Sigmoid colon (tissue), 6 donors: ENCODE measurements at regions not wholly inside any gene's neighbourhood (a gene's known extent, or its start where the extent isn't known, plus 50 kb on each side); places are given as distances from the start of the nearest gene placed in this dataset.
"Not testable (repeated sequence)": the region's sequence is repeated elsewhere in the genome, so short reads cannot be mapped to it uniquely, and the experiment has no call there.

Source experiments
- DNase-seq: peaks from one replicate; pipeline ENCODE4 v3.0.0-alpha.2; 2019
- H3K27ac ChIP-seq, 4 donors: fragments of 200-600 bp; sonication (generic); one replicate each; pipeline ENCODE4 v1.5.1; 2016 to 2019; ENCODE audit warnings: mild to moderate bottlenecking in 1 of 4
- H3K27me3 ChIP-seq, 3 donors: fragments of 200-600 bp; sonication (generic); one replicate each; pipeline ENCODE4 v1.5.1; 2019; ENCODE audit warnings: mild to moderate bottlenecking in 1 of 3
- H3K36me3 ChIP-seq, 4 donors: fragments of 200-600 bp; sonication (generic); one replicate each; pipeline ENCODE4 v1.5.1; 2016 to 2019
- H3K4me1 ChIP-seq, 4 donors: fragments of 200-600 bp; sonication (generic); one replicate each; pipeline ENCODE4 v1.5.1; 2017 to 2019
- H3K4me3 ChIP-seq, 4 donors: fragments of 200-600 bp; sonication (generic); one replicate each; pipeline ENCODE4 v1.5.1; 2017 to 2019; ENCODE audit warnings: mild to moderate bottlenecking in 2 of 4, moderate library complexity in 1 of 4
- H3K9me3 ChIP-seq, 4 donors: fragments of 200-600 bp in 3 of 4; sonication (generic) in 3 of 4; one replicate each; pipeline versions ENCODE4 v1.5.1 to v1.6.1; 2013 to 2019
- CTCF ChIP-seq, 4 experiments: fragments of 450-650 bp in 3 of 4; fragments of 200-600 bp in 1 of 4; IDR thresholded peaks; one replicate each; pipeline ENCODE4 v1.5.1; 2016 to 2019; ENCODE audit warnings: antibody characterized with exemption in 4 of 4, mild to moderate bottlenecking in 3 of 4, moderate library complexity in 2 of 4
- EP300 ChIP-seq, 4 donors: sonication (generic); formaldehyde crosslinking; IDR thresholded peaks; one replicate each; pipeline ENCODE4 v1.6.1; 2017; ENCODE audit warnings: antibody characterized with exemption in 4 of 4
- POLR2A ChIP-seq, 2 donors: fragments of 450-650 bp; IDR thresholded peaks; one replicate each; pipeline ENCODE4 v1.6.1; 2016; ENCODE audit warnings: antibody characterized with exemption in 2 of 2, mild to moderate bottlenecking in 2 of 2, moderate library complexity in 2 of 2
- POLR2AphosphoS5 ChIP-seq, 4 donors: sonication (generic); formaldehyde crosslinking; IDR thresholded peaks; one replicate each; pipeline ENCODE4 v1.6.1; 2017; ENCODE audit warnings: antibody characterized with exemption in 4 of 4
- WGBS, 2 donors: extraction: QIAGEN DNeasy Blood & Tissue Kit; methylation state at CpG; one replicate each; pipeline ENCODE4 v1.1.7; 2013; 5-methylcytosine and 5-hydroxymethylcytosine counted together
- intact Hi-C: fragments of 100-400 bp; cut with DNase I; formaldehyde crosslinking; loops from one replicate; pipeline ENCODE4 v1.15.1; 2023
- donor health status: healthy with polysubstance abuse.
- donor health status: healthy.

GRCh38 chr22:33129621-33130020, 71.4 kb upstream of the SYN3 start:
- no peak for DNase-seq
- intact Hi-C loops: no loop called here
- TF ChIP-seq CTCF (IDR thresholded peaks at IDR 0.05): no peak
- no peak for TF ChIP-seq POLR2A (IDR thresholded peaks at IDR 0.05)
- no peak for TF ChIP-seq EP300 (IDR thresholded peaks at IDR 0.05)
- no peak for TF ChIP-seq POLR2AphosphoS5 (IDR thresholded peaks at IDR 0.05)
- H3K4me1 ChIP-seq: no peaks in the 10 kb centered on the region
- no peak overlapping the region for H3K27ac ChIP-seq
- no peaks in the 10 kb centered on the region for H3K27me3 ChIP-seq
- H3K36me3 ChIP-seq: no peaks in the 10 kb centered on the region
- H3K4me3 ChIP-seq: no peak overlapping the region
- 54 to 56% methylated on average over 10 of the region's 10 CpGs for WGBS, 2 donors
- H3K9me3 ChIP-seq: no peaks in the 10 kb centered on the region

GRCh38 chr22:33126881-33127280, 68.7 kb upstream of the SYN3 start:
- no peak overlapping the region for H3K27ac ChIP-seq
- H3K36me3 ChIP-seq: no peaks in the 10 kb centered on the region
- intact Hi-C loops: no loop called here
- no peaks in the 10 kb centered on the region for H3K4me1 ChIP-seq
- no peak overlapping the region for H3K4me3 ChIP-seq
- H3K27me3 ChIP-seq: no peaks in the 10 kb centered on the region
- 16 to 26% methylated on average over 3 of the region's 3 CpGs for WGBS, 2 donors
- no peaks in the 10 kb centered on the region for H3K9me3 ChIP-seq
- DNase-seq: no peak
- no peak for TF ChIP-seq EP300 (IDR thresholded peaks at IDR 0.05)

- H3K9me3 ChIP-seq: no peaks in the 10 kb centered on the region
- 73 to 86% methylated on average over 4 of the region's 4 CpGs for WGBS, 2 donors
- H3K4me1 ChIP-seq: no peaks in the 10 kb centered on the region
- H3K36me3 ChIP-seq: no peaks in the 10 kb centered on the region
- H3K27me3 ChIP-seq: no peaks in the 10 kb centered on the region
- no peak overlapping the region for H3K27ac ChIP-seq
- H3K4me3 ChIP-seq: no peak overlapping the region
- TF ChIP-seq POLR2AphosphoS5 (IDR thresholded peaks at IDR 0.05) (no peak), POLR2A (IDR thresholded peaks at IDR 0.05) (no peak), CTCF (IDR thresholded peaks at IDR 0.05) (no peak), EP300 (IDR thresholded peaks at IDR 0.05) (no peak)
- intact Hi-C loops: no loop called here
- no peak for DNase-seq
These were observed 66.3 kb upstream of the SYN3 start for GRCh38 chr22:33124471-33124870.

- intact Hi-C loops, H3K4me3 ChIP-seq, H3K4me1 ChIP-seq, H3K36me3 ChIP-seq, H3K9me3 ChIP-seq, DNase-seq, H3K27ac ChIP-seq, H3K27me3 ChIP-seq: not testable (repeated sequence)
- 94 to 95% methylated on average over 5 of the region's 5 CpGs for WGBS, 2 donors
These were observed 64.3 kb upstream of the SYN3 start for GRCh38 chr22:33122439-33122838.

- H3K36me3 ChIP-seq: no peaks in the 10 kb centered on the region
- TF ChIP-seq EP300 (IDR thresholded peaks at IDR 0.05) (no peak), POLR2AphosphoS5 (IDR thresholded peaks at IDR 0.05) (no peak), POLR2A (IDR thresholded peaks at IDR 0.05) (no peak), CTCF (IDR thresholded peaks at IDR 0.05) (no peak)
- intact Hi-C loops: no loop called here
- H3K4me3 ChIP-seq: no peak overlapping the region
- no peak for DNase-seq
- 83 to 89% methylated on average over 2 of the region's 2 CpGs for WGBS, 2 donors
- no peak overlapping the region for H3K27ac ChIP-seq
- no peaks in the 10 kb centered on the region for H3K4me1 ChIP-seq
- H3K9me3 ChIP-seq: no peaks in the 10 kb centered on the region
- no peaks in the 10 kb centered on the region for H3K27me3 ChIP-seq
These were observed 60.9 kb upstream of the SYN3 start for GRCh38 chr22:33119044-33119443.

GRCh38 chr22:33117821-33118220, 59.6 kb upstream of the SYN3 start:
- no peak for DNase-seq
- no peaks in the 10 kb centered on the region for H3K4me1 ChIP-seq
- intact Hi-C loops: no loop called here
- no peaks in the 10 kb centered on the region for H3K27me3 ChIP-seq
- TF ChIP-seq EP300 (IDR thresholded peaks at IDR 0.05) (no peak), CTCF (IDR thresholded peaks at IDR 0.05) (no peak), POLR2A (IDR thresholded peaks at IDR 0.05) (no peak), POLR2AphosphoS5 (IDR thresholded peaks at IDR 0.05) (no peak)
- no peaks in the 10 kb centered on the region for H3K36me3 ChIP-seq
- no peak overlapping the region for H3K4me3 ChIP-seq
- H3K27ac ChIP-seq: no peak overlapping the region
- H3K9me3 ChIP-seq: no peaks in the 10 kb centered on the region
